ENCODE measurements at regions not wholly inside any gene's neighbourhood (a gene's known extent, or its start where the extent isn't known, plus 50 kb on each side); places are given as distances from the start of the nearest gene placed in this dataset.
A peak's percentile ranks its signal among the peaks of the same experiment; 100 is the strongest.

DNA sequence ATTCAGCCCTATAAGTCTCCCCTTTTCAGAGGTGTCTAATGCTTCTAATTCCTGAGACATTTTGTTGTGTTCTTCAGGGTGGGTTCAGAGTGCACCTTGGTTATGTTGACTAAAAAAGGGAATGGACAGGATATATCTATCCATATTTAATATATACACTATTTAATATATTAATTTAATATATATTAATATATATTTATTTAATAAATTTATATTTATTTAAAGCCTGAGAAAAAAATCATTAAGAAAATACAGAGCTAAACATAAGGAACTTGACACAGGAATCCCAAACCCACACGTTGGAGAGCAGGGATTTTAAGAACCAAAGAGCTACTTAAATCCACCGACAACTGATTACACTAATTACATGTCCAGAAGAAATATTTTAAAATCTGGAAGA lies 674.2 kb upstream of the KIRREL3 start:
- DNase-seq, result no peak

DNA sequence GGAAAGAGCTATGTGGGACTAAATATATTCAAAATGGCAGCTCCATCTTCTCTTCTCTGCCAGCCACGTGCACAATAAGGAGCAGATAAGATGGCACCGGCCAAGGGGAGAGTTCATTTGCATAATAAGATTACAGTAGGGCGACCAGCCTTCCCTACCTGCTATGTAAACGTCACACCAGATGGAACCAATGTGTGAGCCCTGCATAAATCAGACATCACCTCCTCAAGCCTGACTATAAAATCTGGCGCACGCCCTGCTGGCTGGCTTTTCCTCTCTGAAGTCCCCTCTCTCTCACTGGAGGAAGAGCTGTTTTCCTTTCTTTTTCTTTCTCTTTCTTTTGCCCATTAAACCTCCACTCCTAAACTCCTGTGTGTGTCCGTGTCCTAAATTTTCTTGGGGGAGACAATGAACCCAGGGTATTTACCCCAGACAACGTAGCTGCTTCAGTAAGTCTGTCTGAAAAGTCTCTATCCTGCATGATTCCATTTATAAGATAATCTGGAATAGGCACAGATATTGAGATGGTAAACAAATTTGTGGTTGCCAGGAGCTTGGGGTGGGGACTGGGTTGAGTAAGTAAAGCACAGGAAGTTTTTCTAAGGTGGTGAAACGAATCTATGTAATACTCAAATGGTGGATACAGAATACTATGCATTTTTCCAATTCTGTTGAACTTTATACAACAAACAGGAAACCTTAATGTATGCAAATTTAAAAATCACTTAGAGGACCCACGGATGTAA lies 670.0 kb upstream of the KIRREL3 start:
- DNase-seq, result peak; percentile 36

DNA sequence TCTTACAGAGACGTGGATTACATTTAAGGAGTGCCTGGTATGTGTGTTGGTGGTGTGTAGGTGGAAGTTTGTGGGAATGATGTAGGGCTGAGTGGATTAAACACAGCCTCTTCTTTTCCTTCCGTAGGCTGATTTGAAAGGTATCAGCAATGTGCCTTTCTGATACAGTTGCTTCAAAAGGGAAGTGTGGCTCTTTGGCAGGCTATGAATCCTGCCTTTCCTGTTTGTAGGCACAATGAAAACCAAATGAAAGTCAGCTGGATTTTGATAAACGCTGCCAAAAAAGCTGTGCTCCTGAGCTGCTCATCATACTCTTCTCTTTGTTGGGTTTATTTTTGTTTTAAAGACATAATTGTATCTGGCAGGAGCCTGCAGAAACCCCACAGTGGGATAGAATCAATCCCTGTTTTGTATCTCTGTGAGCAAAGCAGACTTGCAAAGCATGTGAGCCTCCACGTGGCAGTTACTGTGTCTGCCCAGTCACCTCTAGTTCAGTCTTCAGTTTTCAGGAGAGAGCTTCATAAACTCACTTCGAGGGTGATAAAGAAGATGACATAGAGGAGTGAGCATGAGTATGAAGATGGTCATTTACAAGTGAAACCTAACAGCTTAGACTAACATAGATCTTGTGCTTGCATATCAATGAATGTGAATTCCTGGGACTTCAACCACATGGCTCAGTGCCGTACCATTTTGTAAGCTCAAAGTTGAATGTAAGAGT lies 655.7 kb upstream of the KIRREL3 start:
- no peak for DNase-seq

DNA sequence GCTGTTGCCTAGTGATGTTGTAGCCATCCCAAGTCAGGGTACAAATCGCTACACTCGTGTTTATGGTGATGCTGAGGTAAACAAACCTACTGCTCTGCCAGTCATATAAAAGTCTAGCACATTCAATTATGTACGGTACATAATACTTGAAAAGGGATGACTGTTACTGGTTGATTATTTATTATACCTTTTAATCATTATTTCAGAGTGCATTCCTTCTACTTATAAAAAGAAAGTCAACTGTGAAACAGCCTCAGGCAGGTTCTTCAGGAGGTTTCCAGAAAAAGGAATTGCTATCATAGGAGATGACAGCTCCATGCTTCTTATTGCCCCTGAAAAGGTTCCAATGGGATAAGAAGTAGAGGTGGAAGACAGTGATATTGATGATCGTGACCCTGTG lies 652.5 kb upstream of the KIRREL3 start:
- no peak for DNase-seq

DNA sequence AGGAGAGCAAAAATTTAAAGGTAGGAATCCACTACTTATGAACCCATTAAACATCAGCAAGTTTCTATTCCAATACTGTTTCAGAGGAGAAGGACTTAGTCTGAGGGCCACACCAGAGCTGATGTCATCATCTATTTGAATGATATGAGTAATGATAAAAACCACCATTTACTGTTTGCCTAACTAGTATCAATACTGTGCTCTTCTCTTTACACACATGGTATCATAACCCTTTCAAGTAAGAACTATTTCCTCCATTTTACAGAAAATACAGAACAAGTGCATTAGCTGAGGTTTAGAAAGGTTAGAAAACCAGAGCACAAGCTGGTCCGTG lies 651.3 kb upstream of the KIRREL3 start:
- DNase-seq, result no peak

DNA sequence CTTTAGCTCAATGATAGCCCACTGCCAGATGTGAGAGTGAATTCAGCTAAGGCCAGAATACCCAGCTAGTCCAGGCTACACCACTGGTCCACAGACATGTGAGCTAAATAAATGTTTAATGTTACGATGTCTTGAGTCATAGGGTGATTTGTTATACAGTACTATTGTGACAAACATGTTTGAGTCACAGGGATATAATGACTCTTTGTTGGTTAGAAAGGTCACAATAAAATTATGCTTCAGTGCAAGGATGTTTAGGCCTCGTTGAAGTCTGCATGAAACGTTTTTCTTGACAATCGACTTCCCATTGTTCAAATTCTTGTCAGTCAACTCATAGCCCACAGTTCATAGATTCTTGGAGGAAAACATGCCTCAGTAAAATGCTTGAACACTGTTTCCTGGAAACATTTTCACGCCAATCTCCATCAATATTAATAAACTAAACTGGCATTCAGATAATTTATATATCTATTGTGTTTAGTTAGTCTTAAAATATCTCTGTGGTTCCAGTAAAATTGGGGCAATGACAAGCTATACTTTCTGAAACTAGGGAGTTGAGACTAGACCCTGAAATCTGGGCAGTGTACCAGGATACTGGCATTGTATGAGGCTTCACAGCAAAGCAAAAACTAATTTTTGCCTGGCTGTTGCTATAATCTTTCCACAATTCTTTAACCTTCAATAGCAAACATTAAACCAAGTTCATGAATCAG lies 650.8 kb upstream of the KIRREL3 start:
- DNase-seq, result no peak

DNA sequence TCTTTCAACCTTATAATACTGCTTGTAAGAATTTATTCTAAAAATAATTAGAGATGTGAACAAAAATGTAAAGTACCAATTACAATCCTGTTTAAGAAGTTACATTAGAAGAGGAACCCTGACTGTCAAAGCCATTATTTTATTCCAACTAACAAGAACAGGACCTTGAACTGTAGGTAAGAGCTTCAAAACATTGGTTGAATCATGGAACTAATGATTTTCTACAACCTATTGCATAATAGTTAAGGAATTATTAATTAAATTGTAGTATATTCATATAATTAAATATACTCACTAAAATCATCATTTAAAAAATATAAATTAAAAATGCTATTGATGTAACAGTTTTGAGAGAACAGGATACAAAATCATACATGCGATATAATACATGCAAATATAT lies 649.4 kb upstream of the KIRREL3 start:
- DNase-seq, result no peak

DNA sequence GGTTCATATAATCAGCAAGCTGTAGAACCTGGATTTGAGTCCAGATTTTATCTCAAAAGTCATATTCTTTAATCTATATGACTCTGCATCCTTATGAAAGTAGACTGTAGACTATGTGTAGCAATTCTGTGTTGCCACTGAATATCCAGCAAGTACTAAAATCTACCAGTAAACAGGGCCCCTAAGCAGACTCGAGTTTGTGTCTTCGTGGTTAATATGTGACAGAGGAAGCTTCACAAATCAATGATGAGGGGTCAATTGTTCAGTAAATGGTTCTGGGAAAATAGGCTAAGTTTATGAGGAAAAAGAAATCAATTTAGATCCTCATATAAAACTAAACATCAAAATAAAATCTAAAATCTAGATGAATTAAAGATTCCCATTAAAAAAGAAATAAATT lies 648.5 kb upstream of the KIRREL3 start:
- DNase-seq, result no peak

DNA sequence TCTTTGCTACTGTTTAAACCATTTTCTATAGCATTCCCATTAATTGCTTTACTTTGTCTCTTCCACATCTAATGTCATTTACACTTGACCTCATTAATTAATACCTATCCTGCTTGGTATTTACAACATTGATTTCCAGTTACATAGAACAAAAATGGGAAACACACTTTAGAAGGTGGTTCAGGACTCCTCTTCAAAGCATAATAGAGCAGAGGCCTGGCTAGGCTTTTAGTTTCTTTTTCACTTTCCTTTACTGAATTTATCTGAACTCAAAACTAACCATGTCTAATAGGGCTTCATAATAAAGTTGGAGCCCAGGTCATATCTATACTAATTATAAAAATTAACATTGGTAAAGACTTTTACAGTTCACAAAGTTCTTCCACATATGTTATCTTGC lies 648.0 kb upstream of the KIRREL3 start:
- no peak for DNase-seq

DNA sequence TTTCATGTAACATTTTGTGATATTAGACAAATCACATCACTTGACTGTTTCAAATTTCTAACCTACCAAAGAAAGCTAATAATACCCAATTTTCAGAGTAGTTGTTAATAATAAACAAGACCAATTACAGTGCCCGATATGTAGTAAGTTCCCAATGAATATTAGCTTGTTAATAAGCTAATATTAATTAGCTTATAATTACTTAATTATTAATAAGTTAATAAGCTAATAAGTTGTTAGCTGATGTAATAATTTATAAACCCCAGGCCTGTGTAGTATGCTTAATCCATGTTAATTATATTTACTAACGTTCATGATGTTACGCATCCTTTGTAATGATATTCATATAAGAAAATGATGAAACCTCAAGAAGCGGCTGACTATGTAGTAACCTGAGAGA lies 643.8 kb upstream of the KIRREL3 start:
- DNase-seq, result no peak

DNA sequence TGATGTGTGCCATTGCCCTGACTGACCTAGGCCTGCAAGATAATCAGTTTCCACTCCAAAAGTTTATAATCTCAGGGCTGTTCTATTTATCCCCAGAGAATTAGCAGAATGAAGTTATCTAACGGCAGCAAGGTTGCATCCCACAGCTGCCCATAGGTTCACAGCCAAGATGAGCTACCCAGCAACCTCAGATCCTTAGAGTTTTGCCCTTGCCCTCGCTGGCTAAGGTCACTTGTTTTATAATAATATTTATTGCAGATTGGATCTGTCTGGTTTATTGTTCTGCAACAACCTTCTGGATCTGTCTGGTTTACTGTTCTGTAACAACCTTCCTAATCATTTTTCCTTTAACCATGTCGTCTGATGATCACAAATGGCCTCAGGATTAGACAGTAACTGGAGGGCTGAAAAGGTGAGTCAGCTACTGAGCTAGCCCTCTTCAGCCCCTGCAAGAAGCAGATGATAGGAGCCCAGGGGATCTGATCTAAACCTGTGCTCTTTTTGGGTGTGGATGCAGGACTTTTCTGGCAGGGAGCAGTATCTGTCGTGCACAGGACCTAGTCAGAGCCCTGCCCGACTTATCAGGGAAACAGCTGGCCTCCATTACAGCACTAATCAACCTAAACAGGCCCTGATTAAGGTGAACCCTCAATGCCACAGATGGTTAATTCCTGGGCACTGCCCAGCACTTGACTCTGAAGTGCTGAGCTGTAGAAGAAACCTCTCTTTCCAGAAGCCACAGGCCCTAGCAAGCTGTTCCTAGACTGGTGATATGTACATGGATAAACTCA lies 642.9 kb upstream of the KIRREL3 start:
- DNase-seq, result peak; percentile 83

DNA sequence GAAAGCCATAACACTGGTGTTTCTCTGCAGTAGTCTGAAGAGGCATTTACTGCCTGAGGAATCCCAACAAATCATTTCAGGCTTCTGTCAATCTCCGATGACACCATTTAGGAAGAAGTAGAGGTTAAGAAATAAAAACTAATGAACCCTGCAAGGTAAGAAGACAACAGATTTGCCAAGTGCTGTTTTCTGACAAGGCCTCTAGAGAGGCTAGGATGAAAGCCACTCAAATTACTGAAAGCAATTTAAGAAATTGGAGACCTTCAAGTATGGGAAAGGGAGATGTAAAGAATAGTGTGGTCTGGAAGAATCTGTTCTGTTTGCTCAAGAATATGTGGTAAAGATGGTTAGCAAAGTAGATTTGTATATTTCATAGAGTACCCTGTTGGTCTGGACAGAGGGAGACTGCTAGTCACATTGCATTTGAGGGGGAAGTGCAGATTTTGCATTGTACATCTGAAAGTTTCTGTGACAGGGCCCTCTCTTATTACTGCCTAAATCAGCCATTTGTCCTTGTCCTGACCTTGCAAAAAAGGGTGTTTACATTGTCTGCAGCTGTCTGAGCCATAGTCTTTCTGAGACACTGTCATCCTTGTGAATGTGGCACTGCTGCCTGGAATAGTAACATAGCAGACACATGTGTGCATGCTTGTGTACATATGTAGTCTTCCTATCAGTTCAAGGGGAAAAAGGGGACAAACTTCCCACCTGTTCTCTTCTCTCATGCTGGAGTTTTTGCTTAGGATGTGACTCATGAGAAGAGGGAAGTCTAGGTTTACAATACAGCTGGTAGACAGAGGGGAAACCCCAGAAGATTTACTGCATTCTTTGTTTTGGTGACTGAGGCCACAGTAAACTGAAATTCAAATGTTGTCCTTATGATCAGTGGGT lies 640.2 kb upstream of the KIRREL3 start:
- no peak for DNase-seq

DNA sequence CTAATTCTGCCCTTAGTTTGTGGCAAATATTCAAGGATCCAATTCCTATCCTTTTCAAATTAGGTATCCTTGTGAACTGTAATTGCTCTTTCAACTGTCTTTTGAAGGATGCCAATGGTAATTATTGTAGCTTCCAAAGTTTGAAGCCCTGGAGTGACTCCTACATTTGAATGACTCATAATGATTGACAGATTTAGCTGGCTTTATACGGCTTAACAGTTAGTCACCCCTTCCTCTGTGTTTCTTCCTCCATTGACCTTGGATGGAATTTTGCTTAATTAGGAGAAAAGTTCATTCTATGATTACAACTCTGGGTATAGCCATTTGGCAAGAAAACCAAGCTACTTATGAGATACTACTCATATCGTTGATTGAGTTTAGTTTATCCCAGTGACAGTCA lies 639.3 kb upstream of the KIRREL3 start:
- DNase-seq, result no peak

DNA sequence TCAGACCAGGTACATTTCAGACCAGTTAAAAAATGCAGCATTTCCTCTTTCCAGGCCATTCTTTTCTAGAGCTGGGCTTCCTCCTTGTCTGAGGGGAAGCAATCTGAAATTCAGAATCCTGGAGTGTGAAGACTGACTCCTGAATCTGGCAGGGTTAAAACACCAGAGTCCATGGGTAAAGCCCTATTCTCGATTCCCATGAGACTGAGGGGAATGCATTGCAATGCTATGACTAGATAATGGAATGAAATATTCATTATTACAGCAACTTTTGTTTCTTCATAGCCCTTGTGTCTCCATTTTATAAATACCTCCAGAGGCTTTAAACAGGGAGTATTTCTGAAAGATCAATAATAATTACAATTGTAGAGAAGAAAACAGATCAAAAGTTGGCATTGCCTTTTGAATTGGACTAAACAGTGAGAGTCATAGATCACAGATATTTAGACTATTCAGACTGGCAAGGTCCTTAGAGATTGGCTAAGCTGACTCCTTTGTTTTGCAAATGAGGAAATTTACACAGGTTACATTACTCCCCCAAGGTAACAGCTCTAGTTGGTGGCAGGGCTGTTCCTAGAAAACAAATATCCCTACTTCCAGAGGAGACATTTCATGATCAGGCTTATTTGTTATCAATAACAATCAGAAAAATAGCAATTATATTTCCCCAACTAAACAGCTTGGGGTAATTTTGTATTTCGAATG lies 632.6 kb upstream of the KIRREL3 start:
- no peak for DNase-seq

DNA sequence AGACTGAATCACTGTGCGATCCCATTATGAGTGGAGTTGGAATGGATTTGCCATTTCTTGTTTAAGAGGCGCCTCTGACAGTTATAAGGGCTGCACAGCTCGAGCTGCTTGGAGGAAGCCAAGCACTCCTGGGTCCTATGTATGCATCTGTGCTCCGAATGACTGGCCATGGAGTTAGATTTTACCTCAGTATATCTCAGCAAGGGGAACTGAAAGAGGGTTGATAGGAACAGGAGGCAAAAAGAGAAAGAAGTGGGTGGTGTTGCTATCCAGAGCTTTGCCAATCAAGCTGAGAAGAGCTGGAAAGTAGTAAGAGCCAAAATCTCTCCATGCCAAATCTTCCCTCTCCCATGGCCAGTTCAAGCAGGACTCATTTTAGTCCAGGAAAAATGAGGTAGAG lies 632.0 kb upstream of the KIRREL3 start:
- DNase-seq, result no peak

DNA sequence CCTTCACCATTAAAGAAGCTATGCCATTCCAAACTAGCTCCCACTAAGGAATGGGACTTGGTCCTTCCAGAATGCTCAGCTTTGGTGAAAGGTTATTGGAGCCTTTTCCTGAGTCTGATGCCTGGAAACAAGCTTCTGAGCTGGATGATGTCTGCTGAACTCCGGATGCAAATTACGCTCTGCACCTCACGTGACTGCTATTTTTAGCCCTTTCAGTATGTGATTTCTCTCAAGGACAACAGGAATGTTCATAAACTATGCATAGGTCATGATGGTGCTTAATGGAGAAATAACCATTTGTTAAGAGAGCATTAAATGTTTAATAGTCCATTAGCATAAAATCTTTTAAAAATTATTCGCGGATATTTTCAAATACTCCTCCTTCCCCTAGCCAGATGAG lies 631.4 kb upstream of the KIRREL3 start:
- no peak for DNase-seq

DNA sequence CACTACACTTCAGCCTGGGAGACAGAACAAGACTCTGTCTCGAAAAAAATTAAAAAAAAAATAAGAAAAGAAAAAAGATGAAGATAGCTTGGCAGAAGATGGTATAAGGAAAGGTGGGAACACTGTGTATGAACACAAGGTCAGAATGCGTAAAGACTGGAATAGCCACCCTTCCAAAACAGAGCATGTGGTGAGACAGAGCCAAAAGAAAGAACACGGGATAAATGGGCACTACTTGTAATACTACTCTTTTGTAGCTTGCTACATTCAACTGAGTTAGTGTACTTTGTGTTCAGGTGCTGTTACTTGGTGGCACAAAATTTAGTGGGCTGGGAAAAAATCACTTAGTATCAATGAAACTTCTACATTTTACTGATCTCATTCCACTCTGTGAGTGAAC lies 628.6 kb upstream of the KIRREL3 start:
- DNase-seq, result no peak

DNA sequence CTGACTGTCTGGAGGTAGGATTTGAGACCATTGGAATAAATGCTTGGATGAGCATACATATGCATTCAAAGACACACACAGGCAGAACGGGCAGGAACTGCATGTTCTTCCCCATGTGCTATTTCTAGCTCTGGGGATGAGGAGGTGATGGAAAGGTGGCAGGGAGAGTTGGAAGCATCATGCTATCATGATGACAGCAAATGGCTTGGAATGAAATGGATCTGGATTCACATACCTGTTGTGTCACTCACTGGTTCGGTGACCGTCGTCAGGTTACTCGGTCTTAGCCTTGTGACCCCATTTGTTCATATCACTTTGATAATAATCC lies 627.9 kb upstream of the KIRREL3 start:
- DNase-seq, result no peak

DNA sequence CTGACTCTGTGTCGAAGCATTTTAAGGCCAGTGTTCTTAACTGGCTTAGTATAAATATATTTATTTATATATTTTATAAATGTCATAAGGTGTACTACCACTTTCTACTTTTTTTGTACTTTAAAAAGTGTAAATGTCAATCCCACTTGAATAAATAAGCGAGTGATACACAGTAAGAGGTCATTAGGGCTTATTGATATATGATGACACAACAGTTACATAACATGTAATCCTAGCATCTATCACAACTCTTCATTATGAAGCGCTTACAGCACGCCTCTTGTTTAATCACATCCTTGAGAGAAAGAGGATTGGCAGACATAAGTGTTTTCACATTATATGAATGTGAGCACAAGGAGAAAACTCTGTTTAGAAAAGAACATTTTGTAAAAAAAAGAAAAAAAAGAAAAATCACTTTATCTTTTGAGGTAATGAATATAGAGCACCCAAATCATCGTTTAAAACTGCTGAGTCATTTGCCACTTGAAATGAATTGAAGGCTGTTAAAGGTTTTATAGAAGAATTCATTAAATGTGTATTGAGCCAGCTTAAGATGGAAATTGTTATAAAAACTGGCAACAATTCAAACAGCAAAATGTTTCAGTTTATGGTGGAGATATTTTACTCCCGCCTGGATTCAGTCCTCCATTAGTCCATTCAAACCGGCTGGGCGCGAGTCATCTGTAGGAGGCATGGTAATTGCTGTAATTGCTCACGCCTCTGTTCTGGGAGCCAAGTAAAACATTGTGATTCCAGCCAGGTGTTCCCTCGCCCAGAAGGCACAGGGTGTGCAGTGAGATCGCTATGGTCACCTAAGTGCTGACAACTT lies 627.3 kb upstream of the KIRREL3 start:
- peak; percentile 51 for DNase-seq

DNA sequence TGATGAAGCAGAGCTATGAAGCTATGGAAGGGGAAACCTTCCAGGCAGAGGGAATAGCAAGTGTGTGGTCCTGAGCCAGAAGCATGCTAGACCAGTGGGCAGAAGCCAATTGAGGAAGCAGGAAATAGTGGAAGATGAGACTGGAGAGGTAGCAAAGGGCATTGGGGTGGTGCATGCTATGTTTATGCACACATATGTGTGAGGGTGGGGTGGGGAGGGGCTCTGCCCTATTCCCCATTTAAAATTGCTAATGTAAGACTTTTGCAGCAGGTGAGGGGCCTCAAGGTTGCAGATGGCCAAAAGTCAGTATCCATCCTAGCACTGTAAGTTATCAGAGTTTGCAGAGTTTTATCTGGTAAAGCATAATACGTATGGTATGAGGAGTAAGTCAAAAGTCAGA lies 626.6 kb upstream of the KIRREL3 start:
- no peak for DNase-seq

DNA sequence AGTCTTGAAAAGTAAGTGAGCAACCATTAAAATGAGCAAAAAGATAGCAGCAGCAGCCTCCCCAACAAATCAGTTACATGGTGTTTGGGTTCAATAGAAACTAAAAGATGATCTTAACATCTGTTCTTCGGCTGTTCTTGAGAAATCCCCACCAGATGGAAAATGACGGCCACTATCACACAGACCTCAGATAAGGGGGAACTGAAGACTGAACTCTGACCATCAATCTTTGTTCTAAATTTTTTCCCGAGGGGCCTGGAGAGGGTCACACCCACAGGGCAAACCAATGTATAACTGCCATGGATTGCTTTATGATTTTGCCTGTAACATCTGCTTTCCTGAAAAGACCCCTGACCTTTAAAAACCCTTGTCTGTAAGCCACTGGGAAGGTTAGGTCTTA lies 624.8 kb upstream of the KIRREL3 start:
- DNase-seq, result no peak

Data from NCI-H524 treated with DMSO at 0.1 percent for 48 hours (cell line).